H9 (cell line): ENCODE measurements at regions not wholly inside any gene's neighbourhood (a gene's known extent, or its start where the extent isn't known, plus 50 kb on each side); places are given as distances from the start of the nearest gene placed in this dataset.

Experiments
- DNase-seq: peaks from one replicate; pipeline ENCODE4 v3.0.0-alpha.2; 2017
- H2AFZ ChIP-seq: one replicate; pipeline ENCODE4 v1.6.1; 2013; ENCODE audit warnings: mild to moderate bottlenecking, low read length, control low read depth, moderate library complexity
- H2AK5ac ChIP-seq: 2 replicates; pipeline ENCODE4 v1.6.1; 2013; ENCODE audit warnings: low read length, control low read depth, mixed read lengths; ENCODE audit not compliant: insufficient read length
- H2BK120ac ChIP-seq: one replicate; pipeline ENCODE4 v1.6.1; 2013; ENCODE audit warnings: low read depth, mild to moderate bottlenecking, low read length, control low read depth, inconsistent platforms; ENCODE audit not compliant: poor library complexity, severe bottlenecking
- H2BK12ac ChIP-seq: 2 replicates; pipeline ENCODE4 v1.6.1; 2013; ENCODE audit warnings: low read length, control low read depth, mixed read lengths, low read depth; ENCODE audit not compliant: insufficient read length
- H2BK15ac ChIP-seq: 2 replicates; pipeline ENCODE4 v1.6.1; 2013; ENCODE audit warnings: low read depth, low read length, control low read depth
- H2BK20ac ChIP-seq: one replicate; pipeline ENCODE4 v1.6.1; 2013; ENCODE audit warnings: low read depth, mild to moderate bottlenecking, low read length, control low read depth, inconsistent platforms; ENCODE audit not compliant: poor library complexity, severe bottlenecking
- H2BK5ac ChIP-seq: 2 replicates; pipeline ENCODE4 v1.6.1; 2013; ENCODE audit warnings: low read length, control low read depth, mixed read lengths; ENCODE audit not compliant: insufficient read length
- H3K14ac ChIP-seq: 2 replicates; pipeline ENCODE4 v1.6.1; 2013; ENCODE audit warnings: low read length, control low read depth; ENCODE audit not compliant: insufficient read depth
- H3K18ac ChIP-seq: 2 replicates; pipeline ENCODE4 v1.6.1; 2013; ENCODE audit warnings: low read depth, mild to moderate bottlenecking, mixed read lengths, low read length, control low read depth; ENCODE audit not compliant: insufficient read length
- H3K23ac ChIP-seq: 2 replicates; pipeline ENCODE4 v1.6.1; 2013; ENCODE audit warnings: low read length, control low read depth, mixed read lengths, low read depth; ENCODE audit not compliant: insufficient read length
- H3K23me2 ChIP-seq: 2 replicates; pipeline ENCODE4 v1.6.1; 2013; ENCODE audit warnings: low read depth, mild to moderate bottlenecking, mixed read lengths, low read length, control low read depth; ENCODE audit not compliant: insufficient read length, poor library complexity, severe bottlenecking
- H3K27ac ChIP-seq: 2 replicates; pipeline ENCODE4 v1.5.1; 2013; ENCODE audit warnings: low read length, control low read depth, mixed read lengths, low read depth; ENCODE audit not compliant: insufficient read length
- H3K27me3 ChIP-seq: 2 replicates; pipeline ENCODE4 v1.6.1; 2013; ENCODE audit warnings: low read length, control low read depth, inconsistent platforms; ENCODE audit not compliant: insufficient read depth
- H3K4ac ChIP-seq: 2 replicates; pipeline ENCODE4 v1.6.1; 2013; ENCODE audit warnings: low read depth, mild to moderate bottlenecking, control low read depth, inconsistent platforms, low read length, moderate library complexity
- H3K4me1 ChIP-seq: 2 replicates; pipeline ENCODE4 v1.6.1; 2013; ENCODE audit warnings: low read length, control low read depth, inconsistent platforms; ENCODE audit not compliant: insufficient read depth
- H3K4me2 ChIP-seq: 2 replicates; pipeline ENCODE4 v1.6.1; 2013; ENCODE audit warnings: low read length, control low read depth, mixed read lengths; ENCODE audit not compliant: insufficient read length, insufficient read depth
- H3K56ac ChIP-seq: 2 replicates; pipeline ENCODE4 v1.6.1; 2013; ENCODE audit warnings: low read depth, mild to moderate bottlenecking, mixed read lengths, low read length, control low read depth; ENCODE audit not compliant: insufficient read length
- H3K79me1 ChIP-seq: 2 replicates; pipeline ENCODE4 v1.6.1; 2013; ENCODE audit warnings: low read depth, mild to moderate bottlenecking, moderate library complexity, low read length, control low read depth, inconsistent platforms; ENCODE audit not compliant: insufficient read depth, poor library complexity, severe bottlenecking
- H3K79me2 ChIP-seq: 2 replicates; pipeline ENCODE4 v1.6.1; 2013; ENCODE audit warnings: low read length, control low read depth, inconsistent platforms; ENCODE audit not compliant: insufficient read depth
- H3K9ac ChIP-seq: 2 replicates; pipeline ENCODE4 v1.6.1; 2013; ENCODE audit warnings: low read length, control low read depth, mixed read lengths; ENCODE audit not compliant: insufficient read length; ENCODE audit errors: extremely low read depth
- H3K9me3 ChIP-seq: one replicate; pipeline ENCODE4 v1.6.1; 2013; ENCODE audit warnings: low read depth, low read length, inconsistent platforms; ENCODE audit not compliant: control insufficient read depth
- H3T11ph ChIP-seq: one replicate; pipeline ENCODE4 v1.6.1; 2013; ENCODE audit warnings: mild to moderate bottlenecking, low read length, control low read depth, inconsistent platforms
- H4K20me1 ChIP-seq: one replicate; pipeline ENCODE4 v1.6.1; 2013; ENCODE audit not compliant: control insufficient read depth, insufficient read length, insufficient read depth
- H4K5ac ChIP-seq: 2 replicates; pipeline ENCODE4 v1.6.1; 2013; ENCODE audit warnings: low read depth, mild to moderate bottlenecking, mixed read lengths, low read length, control low read depth; ENCODE audit not compliant: insufficient read length
- H4K8ac ChIP-seq: replicated peaks from 2 replicates; pipeline ENCODE4 v1.6.1; 2013; ENCODE audit warnings: low read length, control low read depth, mixed read lengths, low read depth; ENCODE audit not compliant: insufficient read length
- H4K91ac ChIP-seq: 2 replicates; pipeline ENCODE4 v1.6.1; 2013; ENCODE audit warnings: low read depth, mild to moderate bottlenecking, moderate library complexity, mixed read lengths, low read length, control low read depth; ENCODE audit not compliant: insufficient read length
- H3K27ac Mint-ChIP-seq, 3 experiments: 2 replicates in 2 of 3; 3 replicates in 1 of 3; pipeline ENCODE4 v1.8.0; 2020 to 2021; ENCODE audit warnings: mixed read lengths in 3 of 3, mild to moderate bottlenecking in 1 of 3, moderate library complexity in 1 of 3
- H3K27me3 Mint-ChIP-seq: 2 replicates; pipeline ENCODE4 v1.8.0; 2021; ENCODE audit warnings: low read depth, mild to moderate bottlenecking, moderate library complexity, mixed read lengths
- H3K36me3 Mint-ChIP-seq, 3 experiments: 2 replicates in 2 of 3; 3 replicates in 1 of 3; pipeline ENCODE4 v1.8.0; 2020 to 2021; ENCODE audit warnings: low read depth in 3 of 3, mixed read lengths in 3 of 3; ENCODE audit not compliant: insufficient read depth in 1 of 3
- H3K4me1 Mint-ChIP-seq, 2 experiments: 2 replicates each; pipeline ENCODE4 v1.8.0; 2020; ENCODE audit warnings: mixed read lengths in 2 of 2
- H3K4me3 Mint-ChIP-seq, 2 experiments: 2 replicates in 1 of 2; 3 replicates in 1 of 2; pipeline ENCODE4 v1.8.0; 2020 to 2021; ENCODE audit warnings: mild to moderate bottlenecking in 2 of 2, mixed read lengths in 2 of 2, moderate library complexity in 1 of 2
- H3K9me3 Mint-ChIP-seq, 2 experiments: 2 replicates in 1 of 2; 3 replicates in 1 of 2; pipeline ENCODE4 v1.8.0; 2020; ENCODE audit warnings: mild to moderate bottlenecking in 2 of 2, mixed read lengths in 2 of 2, moderate library complexity in 1 of 2
- CTCF ChIP-seq: fragments of 200-600 bp; sonication (generic); conservative IDR thresholded peaks from 3 replicates; pipeline ENCODE4 v1.8.0; 2021; ENCODE audit warnings: antibody characterized with exemption, mild to moderate bottlenecking
- WGBS: extraction: QIAGEN DNeasy Blood & Tissue Kit; methylation state at CpG from one replicate; pipeline ENCODE4 v1.1.7; 2013; ENCODE audit warnings: missing lambda C conversion rate, low lambda C conversion rate, mixed read lengths; ENCODE audit not compliant: insufficient read length; ENCODE audit errors: extremely low coverage; 5-methylcytosine and 5-hydroxymethylcytosine counted together

GRCh38 chr6:147117580-147117979, 86.6 kb upstream of the STXBP5 start:
- Histone ChIP-seq H3K4me1 (no peaks in the 10 kb centered on the region; the same call in 1 of the 2 replicates), H3K23me2 (no peaks in the 10 kb centered on the region), H2BK20ac (no peak overlapping the region), H3K27me3 (no peaks in the 10 kb centered on the region), H4K20me1 (no peaks in the 10 kb centered on the region), H3K18ac (no peak overlapping the region), H3K23ac (no peak overlapping the region), H3T11ph (no peak overlapping the region), H3K79me2 (no peaks in the 10 kb centered on the region), H4K91ac (no peak overlapping the region), H3K4me2 (no peak overlapping the region), H3K27ac (no peak overlapping the region), H3K9me3 (no peaks in the 10 kb centered on the region), H2BK5ac (no peak overlapping the region), H3K14ac (no peak overlapping the region), H2AK5ac (no peak overlapping the region), H3K4ac (no peak overlapping the region), H2BK12ac (no peak overlapping the region), H3K79me1 (no peaks in the 10 kb centered on the region), H4K5ac (no peak overlapping the region), H2BK15ac (no peak overlapping the region), H2BK120ac (no peak overlapping the region), H3K56ac (no peak overlapping the region), H3K9ac (no peak overlapping the region), H4K8ac (no peak overlapping the region), H2AFZ (no peak overlapping the region)
- H3K4me3 Mint-ChIP-seq: no peak overlapping the region
- no CpG with 5 or more reads among the region's 4 CpGs for WGBS
- H3K4me1 Mint-ChIP-seq: peaks cover 8 to 9% of the 10 kb centered on the region in 2 experiments
- H3K27ac Mint-ChIP-seq: no peak overlapping the region
- DNase-seq: no peak
- H3K9me3 Mint-ChIP-seq: peaks cover 0 to 9% of the 10 kb centered on the region in 2 experiments; a peak in 4 of 5 replicates
- H3K36me3 Mint-ChIP-seq: peaks cover 0 to 3% (median 0%) of the 10 kb centered on the region in 3 experiments; a peak in 2 of 7 replicates
- no peak for TF ChIP-seq CTCF
- H3K27me3 Mint-ChIP-seq: no peaks in the 10 kb centered on the region
